ENCODE measurements at regions not wholly inside any gene's neighbourhood (a gene's known extent, or its start where the extent isn't known, plus 50 kb on each side); places are given as distances from the start of the nearest gene placed in this dataset.

GRCh38 chr6:133804265-133804664 lies 84.6 kb upstream of the TCF21 start:
- no peak for ATAC-seq
- in situ Hi-C loops (cut with HindIII; ENCODE audit: extremely low pct_ligation_motif_present, low pct_unique_long_range_greater_than_20kb) = no loop called here
- FAIRE-seq = no peak
- no peak for DNase-seq (ENCODE audit: low spot score)
- Histone ChIP-seq H3K9ac (ENCODE audit: insufficient read depth, low read depth, low read length) (no peak overlapping the region), H3K4me2 (ENCODE audit: low read depth, low read length) (no peak overlapping the region), H3K27ac (ENCODE audit: extremely low read length, insufficient read depth, low read length) (no peak overlapping the region), H3K79me2 (ENCODE audit: insufficient read depth, low read length) (no peaks in the 10 kb centered on the region), H2AFZ (ENCODE audit: low read length) (no peak overlapping the region), H3K27me3 (ENCODE audit: control insufficient read depth in 1 of 2, insufficient read depth in 2 of 2, low read length in 2 of 2) (no peaks in the 10 kb centered on the region), H3K4me1 (ENCODE audit: insufficient read depth, low read length) (no peaks in the 10 kb centered on the region), H3K36me3 (replicated peaks in 1 of 2; ENCODE audit: control insufficient read depth in 1 of 2, insufficient read depth in 2 of 2, low read length in 2 of 2) (no peaks in the 10 kb centered on the region), H4K20me1 (ENCODE audit: insufficient read depth, low read length) (no peaks in the 10 kb centered on the region), H3K9me3 (ENCODE audit: low read length) (no peaks in the 10 kb centered on the region; the same call in 1 of the 2 replicates), H3K4me3 (replicated peaks in 1 of 3; ENCODE audit: insufficient read depth in 1 of 3, low read depth in 2 of 3, low read length in 3 of 3) (no peak overlapping the region)
- BruUV-seq (replicated peaks) = no TSS peak
- TF ChIP-seq ZIK1 (CRISPR knock-in tag; IDR thresholded peaks at IDR 0.05; ENCODE audit: borderline replicate concordance, low read depth) (no peak), HMGXB3 (CRISPR knock-in tag; IDR thresholded peaks at IDR 0.05; ENCODE audit: borderline replicate concordance) (no peak), ZNF251 (CRISPR knock-in tag; IDR thresholded peaks at IDR 0.05) (no peak), NONO (IDR thresholded peaks at IDR 0.05) (no peak), NONO (CRISPR knock-in tag; conservative IDR thresholded peaks at IDR 0.05) (no peak), CCAR2 (optimal IDR thresholded peaks at IDR 0.05; ENCODE audit: low read depth, low read length) (no peak), BRD4 (CRISPR knock-in tag; IDR thresholded peaks at IDR 0.05) (no peak), ZNF329 (CRISPR knock-in tag; IDR thresholded peaks at IDR 0.05; ENCODE audit: low read depth) (no peak), ZFAT (CRISPR knock-in tag; conservative IDR thresholded peaks at IDR 0.05) (no peak), ZNF512 (CRISPR knock-in tag; IDR thresholded peaks at IDR 0.05) (no peak), MYPOP (CRISPR knock-in tag; IDR thresholded peaks at IDR 0.05) (no peak), EZH2 (conservative IDR thresholded peaks at IDR 0.05; ENCODE audit: low read depth, low read length) (no peak)
- intact Hi-C loops (cut with micrococcal nuclease; ENCODE audit: unreplicated experiment) = no loop called here
- WGBS (ENCODE audit: low lambda C conversion rate) = 43% methylated on average over 1 of the region's 1 CpG
- ChIA-PET CTCF (ENCODE audit: low intra/inter-chr PET ratio, low total read pairs) (no interaction called here), POLR2A (no interaction called here)
